H1 (cell line): ENCODE measurements at regions not wholly inside any gene's neighbourhood (a gene's known extent, or its start where the extent isn't known, plus 50 kb on each side); places are given as distances from the start of the nearest gene placed in this dataset.

Experiments
- CHD7 ChIP-seq: fragments of 300-600 bp; sonication (generic); IDR thresholded peaks from 2 replicates; pipeline ENCODE4 v1.7.1; 2012; ENCODE audit warnings: low read length, moderate library complexity, mild to moderate bottlenecking, inconsistent platforms; ENCODE audit not compliant: insufficient replicate concordance
- GABPA ChIP-seq: IDR thresholded peaks from 2 replicates; pipeline ENCODE4 v1.6.1; 2011; ENCODE audit warnings: mild to moderate bottlenecking, low read length, moderate library complexity, borderline replicate concordance; ENCODE audit not compliant: insufficient read depth
- RBBP5 ChIP-seq: IDR thresholded peaks from 2 replicates; pipeline ENCODE4 v1.7.1; 2012; ENCODE audit warnings: low read depth, mild to moderate bottlenecking, inconsistent platforms, low read length, moderate library complexity, borderline replicate concordance

GRCh38 chr2:236505041-236505440, 64.6 kb upstream of the ACKR3 start (continued):
- TF ChIP-seq CHD7 (no peak), RBBP5 (no peak), GABPA (no peak)
